ENCODE measurements at regions not wholly inside any gene's neighbourhood (a gene's known extent, or its start where the extent isn't known, plus 50 kb on each side); places are given as distances from the start of the nearest gene placed in this dataset.

DNA sequence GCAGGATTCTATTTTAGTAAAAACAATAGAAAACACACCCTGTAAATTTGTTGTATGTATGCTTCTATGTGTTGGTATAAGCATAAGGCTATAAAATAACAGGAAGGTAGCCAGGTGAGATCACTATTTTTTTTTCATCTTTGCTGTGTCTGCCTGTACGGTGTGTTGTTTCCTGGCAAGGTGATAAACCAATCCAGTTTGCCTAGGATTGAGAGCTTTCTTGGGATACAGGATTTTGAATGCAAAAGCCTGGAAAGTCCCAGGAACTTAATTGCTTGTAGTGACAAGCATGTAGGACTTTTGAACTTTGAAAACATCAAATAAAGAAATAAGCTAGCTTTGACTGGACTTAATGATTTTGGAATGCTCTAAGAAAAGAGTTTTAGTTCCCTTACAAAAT is 83.3 kb upstream of the RORB start:
- TF ChIP-seq, protein P1, sequence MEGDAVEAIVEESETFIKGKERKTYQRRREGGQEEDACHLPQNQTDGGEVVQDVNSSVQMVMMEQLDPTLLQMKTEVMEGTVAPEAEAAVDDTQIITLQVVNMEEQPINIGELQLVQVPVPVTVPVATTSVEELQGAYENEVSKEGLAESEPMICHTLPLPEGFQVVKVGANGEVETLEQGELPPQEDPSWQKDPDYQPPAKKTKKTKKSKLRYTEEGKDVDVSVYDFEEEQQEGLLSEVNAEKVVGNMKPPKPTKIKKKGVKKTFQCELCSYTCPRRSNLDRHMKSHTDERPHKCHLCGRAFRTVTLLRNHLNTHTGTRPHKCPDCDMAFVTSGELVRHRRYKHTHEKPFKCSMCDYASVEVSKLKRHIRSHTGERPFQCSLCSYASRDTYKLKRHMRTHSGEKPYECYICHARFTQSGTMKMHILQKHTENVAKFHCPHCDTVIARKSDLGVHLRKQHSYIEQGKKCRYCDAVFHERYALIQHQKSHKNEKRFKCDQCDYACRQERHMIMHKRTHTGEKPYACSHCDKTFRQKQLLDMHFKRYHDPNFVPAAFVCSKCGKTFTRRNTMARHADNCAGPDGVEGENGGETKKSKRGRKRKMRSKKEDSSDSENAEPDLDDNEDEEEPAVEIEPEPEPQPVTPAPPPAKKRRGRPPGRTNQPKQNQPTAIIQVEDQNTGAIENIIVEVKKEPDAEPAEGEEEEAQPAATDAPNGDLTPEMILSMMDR (IDR thresholded peaks at IDR 0.05), result no peak
- TF ChIP-seq POLR2AphosphoS5 (IDR thresholded peaks at IDR 0.05; ENCODE audit: low read depth, low read length) (no peak), EP300 (IDR thresholded peaks at IDR 0.05; ENCODE audit: borderline replicate concordance in 1 of 2, low read depth in 1 of 2, low read length in 1 of 2) (no peak), RFX5 (IDR thresholded peaks at IDR 0.05; ENCODE audit: low read length) (no peak), MXI1 (IDR thresholded peaks at IDR 0.05; ENCODE audit: low read depth, low read length) (no peak)
- TF ChIP-seq, protein P2, sequence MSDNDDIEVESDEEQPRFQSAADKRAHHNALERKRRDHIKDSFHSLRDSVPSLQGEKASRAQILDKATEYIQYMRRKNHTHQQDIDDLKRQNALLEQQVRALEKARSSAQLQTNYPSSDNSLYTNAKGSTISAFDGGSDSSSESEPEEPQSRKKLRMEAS (IDR thresholded peaks at IDR 0.05; ENCODE audit: low read depth), result no peak
- TF ChIP-seq, protein P3, sequence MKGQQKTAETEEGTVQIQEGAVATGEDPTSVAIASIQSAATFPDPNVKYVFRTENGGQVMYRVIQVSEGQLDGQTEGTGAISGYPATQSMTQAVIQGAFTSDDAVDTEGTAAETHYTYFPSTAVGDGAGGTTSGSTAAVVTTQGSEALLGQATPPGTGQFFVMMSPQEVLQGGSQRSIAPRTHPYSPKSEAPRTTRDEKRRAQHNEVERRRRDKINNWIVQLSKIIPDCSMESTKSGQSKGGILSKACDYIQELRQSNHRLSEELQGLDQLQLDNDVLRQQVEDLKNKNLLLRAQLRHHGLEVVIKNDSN (IDR thresholded peaks at IDR 0.05; ENCODE audit: borderline replicate concordance, low read depth), result no peak
- TF ChIP-seq, protein P4, sequence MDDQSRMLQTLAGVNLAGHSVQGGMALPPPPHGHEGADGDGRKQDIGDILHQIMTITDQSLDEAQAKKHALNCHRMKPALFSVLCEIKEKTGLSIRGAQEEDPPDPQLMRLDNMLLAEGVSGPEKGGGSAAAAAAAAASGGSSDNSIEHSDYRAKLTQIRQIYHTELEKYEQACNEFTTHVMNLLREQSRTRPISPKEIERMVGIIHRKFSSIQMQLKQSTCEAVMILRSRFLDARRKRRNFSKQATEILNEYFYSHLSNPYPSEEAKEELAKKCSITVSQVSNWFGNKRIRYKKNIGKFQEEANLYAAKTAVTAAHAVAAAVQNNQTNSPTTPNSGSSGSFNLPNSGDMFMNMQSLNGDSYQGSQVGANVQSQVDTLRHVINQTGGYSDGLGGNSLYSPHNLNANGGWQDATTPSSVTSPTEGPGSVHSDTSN (IDR thresholded peaks at IDR 0.05), result no peak

Measured in SK-N-SH (cell line).